WTC11 (cell line): ENCODE measurements at regions not wholly inside any gene's neighbourhood (a gene's known extent, or its start where the extent isn't known, plus 50 kb on each side); places are given as distances from the start of the nearest gene placed in this dataset.

ENCODE experiments used
- ATAC-seq: fragments of 200-7000 bp; cut with Tn5 transposase; 2 replicates; pipeline ENCODE4 v1.10.0; 2021; ENCODE audit warnings: mild to moderate bottlenecking, moderate library complexity
- CTCF ChIA-PET: fragments of 300-600 bp; sonication (Branson Sonifier 250); formaldehyde crosslinking; loops from one replicate; lab custom pipeline; 2021; ENCODE audit warnings: antibody characterized with exemption; lab: Charles Lee
- POLR2A ChIA-PET: fragments of 350-600 bp; sonication (Branson Sonifier 250); formaldehyde crosslinking; loops from one replicate; lab custom pipeline; 2021; ENCODE audit warnings: antibody characterized with exemption; lab: Charles Lee
- DNase-seq: peaks from one replicate; pipeline ENCODE4 v3.0.0; 2021; ENCODE audit warnings: low spot score
- H3K27ac Mint-ChIP-seq: 2 replicates; pipeline ENCODE4 v1.8.0; 2021; ENCODE audit warnings: mixed read lengths
- H3K27me3 Mint-ChIP-seq: 2 replicates; pipeline ENCODE4 v1.8.0; 2021; ENCODE audit warnings: low read depth, mild to moderate bottlenecking, moderate library complexity, mixed read lengths
- H3K36me3 Mint-ChIP-seq: 2 replicates; pipeline ENCODE4 v1.8.0; 2021; ENCODE audit warnings: mixed read lengths
- H3K4me1 Mint-ChIP-seq: 2 replicates; pipeline ENCODE4 v1.8.0; 2022; ENCODE audit warnings: mixed read lengths
- H3K4me3 Mint-ChIP-seq: 2 replicates; pipeline ENCODE4 v1.8.0; 2021; ENCODE audit warnings: mild to moderate bottlenecking, moderate library complexity, mixed read lengths
- H3K9me3 Mint-ChIP-seq: 2 replicates; pipeline ENCODE4 v1.8.0; 2021; ENCODE audit warnings: mixed read lengths
- CBFB ChIP-seq: sonication (generic); formaldehyde crosslinking; IDR thresholded peaks from 2 replicates; pipeline ENCODE4 v1.8.1; 2022; ENCODE audit warnings: mild to moderate bottlenecking, low read depth, missing genetic modification reagents
- ETV6 ChIP-seq: sonication (generic); formaldehyde crosslinking; IDR thresholded peaks from 2 replicates; pipeline ENCODE4 v1.8.1; 2022; ENCODE audit warnings: mild to moderate bottlenecking, missing genetic modification reagents
- HMGA2 ChIP-seq: fragments of 250-450 bp; sonication (Bioruptor Pico); IDR thresholded peaks from 2 replicates; pipeline ENCODE4 v1.4.0; 2021; ENCODE audit warnings: mild to moderate bottlenecking, moderate library complexity
- PRRX2 ChIP-seq: fragments of 250-450 bp; sonication (Bioruptor Pico); IDR thresholded peaks from 2 replicates; pipeline ENCODE4 v1.8.0; 2021; ENCODE audit warnings: mild to moderate bottlenecking
- SMAD3 ChIP-seq: sonication (generic); formaldehyde crosslinking; IDR thresholded peaks from 2 replicates; pipeline ENCODE4 v1.8.0; 2022; ENCODE audit warnings: missing genetic modification reagents, mild to moderate bottlenecking, borderline replicate concordance
- ZNF121 ChIP-seq: sonication (generic); formaldehyde crosslinking; IDR thresholded peaks from 2 replicates; pipeline ENCODE4 v1.8.0; 2023; ENCODE audit warnings: missing genetic modification reagents
- ZNF317 ChIP-seq: sonication (generic); formaldehyde crosslinking; IDR thresholded peaks from 2 replicates; pipeline ENCODE4 v1.8.1; 2023; ENCODE audit warnings: low read depth, mild to moderate bottlenecking, moderate library complexity, missing genetic modification reagents, borderline replicate concordance
- ZNF423 ChIP-seq: fragments of 250-450 bp; sonication (Bioruptor Pico); IDR thresholded peaks from 2 replicates; pipeline ENCODE4 v2.1.2; 2022; ENCODE audit warnings: mild to moderate bottlenecking, moderate library complexity
- TF ChIP-seq, protein P1 (sequence below): sonication (generic); formaldehyde crosslinking; IDR thresholded peaks from 2 replicates; pipeline ENCODE4 v1.8.0; 2023; ENCODE audit warnings: missing genetic modification reagents
- TF ChIP-seq, protein P2 (sequence below): sonication (generic); formaldehyde crosslinking; IDR thresholded peaks from 2 replicates; pipeline ENCODE4 v1.8.0; 2022; ENCODE audit warnings: missing genetic modification reagents
- TF ChIP-seq, protein P3 (sequence below): sonication (generic); formaldehyde crosslinking; IDR thresholded peaks from 2 replicates; pipeline ENCODE4 v1.8.1; 2022; ENCODE audit warnings: missing genetic modification reagents, borderline replicate concordance
- TF ChIP-seq, protein P4 (sequence below): sonication (generic); formaldehyde crosslinking; IDR thresholded peaks from 2 replicates; pipeline ENCODE4 v1.8.0; 2022; ENCODE audit warnings: mild to moderate bottlenecking, missing genetic modification reagents
- TF ChIP-seq, protein P5 (sequence below): sonication (generic); formaldehyde crosslinking; IDR thresholded peaks from 2 replicates; pipeline ENCODE4 v1.8.1; 2023; ENCODE audit warnings: mild to moderate bottlenecking, missing genetic modification reagents, borderline replicate concordance

DNA sequence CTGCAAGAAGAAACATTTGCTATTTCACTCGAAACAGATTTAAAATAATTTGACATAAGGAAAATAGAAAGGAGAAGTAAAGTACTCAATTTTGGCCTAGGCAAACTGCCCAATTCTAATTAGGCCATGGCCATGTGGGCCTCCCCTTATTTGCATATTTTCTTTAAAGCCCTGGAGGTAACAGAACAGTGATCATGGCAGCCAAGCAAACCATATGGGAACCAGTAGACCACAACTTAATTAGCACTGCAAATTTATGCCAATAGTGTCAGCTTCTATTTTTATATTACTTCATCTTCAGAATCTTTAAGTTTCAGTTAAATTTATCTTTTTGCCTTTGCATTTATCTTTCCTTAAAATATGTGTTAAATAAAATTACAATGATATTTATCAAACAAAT is 63.3 kb upstream of the THSD7A start:
- Mint-ChIP-seq H3K36me3 (peaks cover 23% of the 10 kb centered on the region), H3K4me1 (peaks cover 20% of the 10 kb centered on the region), H3K9me3 (peaks cover 43% of the 10 kb centered on the region), H3K4me3 (no peak overlapping the region), H3K27me3 (no peaks in the 10 kb centered on the region), H3K27ac (no peak overlapping the region)
- ChIA-PET POLR2A (no interaction called here), CTCF (no interaction called here)
- DNase-seq (no peak), ATAC-seq (no peak)
- TF ChIP-seq SMAD3 (CRISPR knock-in tag) (no peak), PRRX2 (CRISPR knock-in tag) (no peak), CBFB (no peak), ETV6 (CRISPR knock-in tag) (no peak), ZNF121 (CRISPR knock-in tag) (no peak), ZNF317 (CRISPR knock-in tag) (no peak), ZNF423 (CRISPR knock-in tag) (no peak)
- TF ChIP-seq, protein P1, sequence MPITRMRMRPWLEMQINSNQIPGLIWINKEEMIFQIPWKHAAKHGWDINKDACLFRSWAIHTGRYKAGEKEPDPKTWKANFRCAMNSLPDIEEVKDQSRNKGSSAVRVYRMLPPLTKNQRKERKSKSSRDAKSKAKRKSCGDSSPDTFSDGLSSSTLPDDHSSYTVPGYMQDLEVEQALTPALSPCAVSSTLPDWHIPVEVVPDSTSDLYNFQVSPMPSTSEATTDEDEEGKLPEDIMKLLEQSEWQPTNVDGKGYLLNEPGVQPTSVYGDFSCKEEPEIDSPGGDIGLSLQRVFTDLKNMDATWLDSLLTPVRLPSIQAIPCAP = no peak
- TF ChIP-seq, protein P2, sequence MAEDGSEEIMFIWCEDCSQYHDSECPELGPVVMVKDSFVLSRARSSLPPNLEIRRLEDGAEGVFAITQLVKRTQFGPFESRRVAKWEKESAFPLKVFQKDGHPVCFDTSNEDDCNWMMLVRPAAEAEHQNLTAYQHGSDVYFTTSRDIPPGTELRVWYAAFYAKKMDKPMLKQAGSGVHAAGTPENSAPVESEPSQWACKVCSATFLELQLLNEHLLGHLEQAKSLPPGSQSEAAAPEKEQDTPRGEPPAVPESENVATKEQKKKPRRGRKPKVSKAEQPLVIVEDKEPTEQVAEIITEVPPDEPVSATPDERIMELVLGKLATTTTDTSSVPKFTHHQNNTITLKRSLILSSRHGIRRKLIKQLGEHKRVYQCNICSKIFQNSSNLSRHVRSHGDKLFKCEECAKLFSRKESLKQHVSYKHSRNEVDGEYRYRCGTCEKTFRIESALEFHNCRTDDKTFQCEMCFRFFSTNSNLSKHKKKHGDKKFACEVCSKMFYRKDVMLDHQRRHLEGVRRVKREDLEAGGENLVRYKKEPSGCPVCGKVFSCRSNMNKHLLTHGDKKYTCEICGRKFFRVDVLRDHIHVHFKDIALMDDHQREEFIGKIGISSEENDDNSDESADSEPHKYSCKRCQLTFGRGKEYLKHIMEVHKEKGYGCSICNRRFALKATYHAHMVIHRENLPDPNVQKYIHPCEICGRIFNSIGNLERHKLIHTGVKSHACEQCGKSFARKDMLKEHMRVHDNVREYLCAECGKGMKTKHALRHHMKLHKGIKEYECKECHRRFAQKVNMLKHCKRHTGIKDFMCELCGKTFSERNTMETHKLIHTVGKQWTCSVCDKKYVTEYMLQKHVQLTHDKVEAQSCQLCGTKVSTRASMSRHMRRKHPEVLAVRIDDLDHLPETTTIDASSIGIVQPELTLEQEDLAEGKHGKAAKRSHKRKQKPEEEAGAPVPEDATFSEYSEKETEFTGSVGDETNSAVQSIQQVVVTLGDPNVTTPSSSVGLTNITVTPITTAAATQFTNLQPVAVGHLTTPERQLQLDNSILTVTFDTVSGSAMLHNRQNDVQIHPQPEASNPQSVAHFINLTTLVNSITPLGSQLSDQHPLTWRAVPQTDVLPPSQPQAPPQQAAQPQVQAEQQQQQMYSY (CRISPR knock-in tag) = no peak
- TF ChIP-seq, protein P3, sequence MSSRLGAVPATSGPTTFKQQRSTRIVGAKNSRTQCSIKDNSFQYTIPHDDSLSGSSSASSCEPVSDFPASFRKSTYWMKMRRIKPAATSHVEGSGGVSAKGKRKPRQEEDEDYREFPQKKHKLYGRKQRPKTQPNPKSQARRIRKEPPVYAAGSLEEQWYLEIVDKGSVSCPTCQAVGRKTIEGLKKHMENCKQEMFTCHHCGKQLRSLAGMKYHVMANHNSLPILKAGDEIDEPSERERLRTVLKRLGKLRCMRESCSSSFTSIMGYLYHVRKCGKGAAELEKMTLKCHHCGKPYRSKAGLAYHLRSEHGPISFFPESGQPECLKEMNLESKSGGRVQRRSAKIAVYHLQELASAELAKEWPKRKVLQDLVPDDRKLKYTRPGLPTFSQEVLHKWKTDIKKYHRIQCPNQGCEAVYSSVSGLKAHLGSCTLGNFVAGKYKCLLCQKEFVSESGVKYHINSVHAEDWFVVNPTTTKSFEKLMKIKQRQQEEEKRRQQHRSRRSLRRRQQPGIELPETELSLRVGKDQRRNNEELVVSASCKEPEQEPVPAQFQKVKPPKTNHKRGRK = no peak
- TF ChIP-seq, protein P4, sequence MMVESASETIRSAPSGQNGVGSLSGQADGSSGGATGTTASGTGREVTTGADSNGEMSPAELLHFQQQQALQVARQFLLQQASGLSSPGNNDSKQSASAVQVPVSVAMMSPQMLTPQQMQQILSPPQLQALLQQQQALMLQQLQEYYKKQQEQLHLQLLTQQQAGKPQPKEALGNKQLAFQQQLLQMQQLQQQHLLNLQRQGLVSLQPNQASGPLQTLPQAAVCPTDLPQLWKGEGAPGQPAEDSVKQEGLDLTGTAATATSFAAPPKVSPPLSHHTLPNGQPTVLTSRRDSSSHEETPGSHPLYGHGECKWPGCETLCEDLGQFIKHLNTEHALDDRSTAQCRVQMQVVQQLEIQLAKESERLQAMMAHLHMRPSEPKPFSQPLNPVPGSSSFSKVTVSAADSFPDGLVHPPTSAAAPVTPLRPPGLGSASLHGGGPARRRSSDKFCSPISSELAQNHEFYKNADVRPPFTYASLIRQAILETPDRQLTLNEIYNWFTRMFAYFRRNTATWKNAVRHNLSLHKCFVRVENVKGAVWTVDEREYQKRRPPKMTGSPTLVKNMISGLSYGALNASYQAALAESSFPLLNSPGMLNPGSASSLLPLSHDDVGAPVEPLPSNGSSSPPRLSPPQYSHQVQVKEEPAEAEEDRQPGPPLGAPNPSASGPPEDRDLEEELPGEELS (CRISPR knock-in tag) = no peak

DNA sequence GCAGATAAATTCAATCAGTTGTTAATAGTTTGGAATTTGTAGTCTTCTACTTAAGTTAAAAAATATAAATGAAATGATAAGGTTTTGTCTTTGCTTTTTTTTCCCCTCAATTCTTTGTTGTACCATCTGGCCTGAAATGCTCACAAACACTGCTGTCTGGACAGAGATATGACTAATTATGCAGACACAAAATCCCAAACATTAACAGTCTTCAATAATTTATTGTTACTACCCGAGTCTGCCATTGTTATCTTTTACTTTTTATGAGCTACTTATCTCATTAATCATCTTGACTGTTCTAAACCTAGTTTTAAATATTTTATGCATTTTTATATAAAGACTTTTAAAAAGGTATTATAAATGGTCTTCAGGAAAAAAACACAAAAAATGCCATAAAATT is 64.7 kb upstream of the THSD7A start:
- Mint-ChIP-seq H3K27me3 (no peaks in the 10 kb centered on the region), H3K9me3 (peaks cover 33% of the 10 kb centered on the region), H3K4me3 (no peak overlapping the region), H3K27ac (no peak overlapping the region), H3K36me3 (peaks cover 17% of the 10 kb centered on the region), H3K4me1 (peaks cover 23% of the 10 kb centered on the region)
- no peak for ATAC-seq
- DNase-seq = no peak
- POLR2A ChIA-PET = no interaction called here
- TF ChIP-seq, protein P5, sequence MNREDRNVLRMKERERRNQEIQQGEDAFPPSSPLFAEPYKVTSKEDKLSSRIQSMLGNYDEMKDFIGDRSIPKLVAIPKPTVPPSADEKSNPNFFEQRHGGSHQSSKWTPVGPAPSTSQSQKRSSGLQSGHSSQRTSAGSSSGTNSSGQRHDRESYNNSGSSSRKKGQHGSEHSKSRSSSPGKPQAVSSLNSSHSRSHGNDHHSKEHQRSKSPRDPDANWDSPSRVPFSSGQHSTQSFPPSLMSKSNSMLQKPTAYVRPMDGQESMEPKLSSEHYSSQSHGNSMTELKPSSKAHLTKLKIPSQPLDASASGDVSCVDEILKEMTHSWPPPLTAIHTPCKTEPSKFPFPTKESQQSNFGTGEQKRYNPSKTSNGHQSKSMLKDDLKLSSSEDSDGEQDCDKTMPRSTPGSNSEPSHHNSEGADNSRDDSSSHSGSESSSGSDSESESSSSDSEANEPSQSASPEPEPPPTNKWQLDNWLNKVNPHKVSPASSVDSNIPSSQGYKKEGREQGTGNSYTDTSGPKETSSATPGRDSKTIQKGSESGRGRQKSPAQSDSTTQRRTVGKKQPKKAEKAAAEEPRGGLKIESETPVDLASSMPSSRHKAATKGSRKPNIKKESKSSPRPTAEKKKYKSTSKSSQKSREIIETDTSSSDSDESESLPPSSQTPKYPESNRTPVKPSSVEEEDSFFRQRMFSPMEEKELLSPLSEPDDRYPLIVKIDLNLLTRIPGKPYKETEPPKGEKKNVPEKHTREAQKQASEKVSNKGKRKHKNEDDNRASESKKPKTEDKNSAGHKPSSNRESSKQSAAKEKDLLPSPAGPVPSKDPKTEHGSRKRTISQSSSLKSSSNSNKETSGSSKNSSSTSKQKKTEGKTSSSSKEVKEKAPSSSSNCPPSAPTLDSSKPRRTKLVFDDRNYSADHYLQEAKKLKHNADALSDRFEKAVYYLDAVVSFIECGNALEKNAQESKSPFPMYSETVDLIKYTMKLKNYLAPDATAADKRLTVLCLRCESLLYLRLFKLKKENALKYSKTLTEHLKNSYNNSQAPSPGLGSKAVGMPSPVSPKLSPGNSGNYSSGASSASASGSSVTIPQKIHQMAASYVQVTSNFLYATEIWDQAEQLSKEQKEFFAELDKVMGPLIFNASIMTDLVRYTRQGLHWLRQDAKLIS = no peak
- TF ChIP-seq HMGA2 (CRISPR knock-in tag) = no peak
- CTCF ChIA-PET = no interaction called here
